NCI-H1930 (cell line): ENCODE measurements at regions not wholly inside any gene's neighbourhood (a gene's known extent, or its start where the extent isn't known, plus 50 kb on each side); places are given as distances from the start of the nearest gene placed in this dataset.
A peak's percentile ranks its signal among the peaks of the same experiment; 100 is the strongest.

Source experiments
- DNase-seq, 2 experiments: peaks; one replicate each; lab custom pipeline; 2025; lab: John Stamatoyannopoulos, UW

DNA sequence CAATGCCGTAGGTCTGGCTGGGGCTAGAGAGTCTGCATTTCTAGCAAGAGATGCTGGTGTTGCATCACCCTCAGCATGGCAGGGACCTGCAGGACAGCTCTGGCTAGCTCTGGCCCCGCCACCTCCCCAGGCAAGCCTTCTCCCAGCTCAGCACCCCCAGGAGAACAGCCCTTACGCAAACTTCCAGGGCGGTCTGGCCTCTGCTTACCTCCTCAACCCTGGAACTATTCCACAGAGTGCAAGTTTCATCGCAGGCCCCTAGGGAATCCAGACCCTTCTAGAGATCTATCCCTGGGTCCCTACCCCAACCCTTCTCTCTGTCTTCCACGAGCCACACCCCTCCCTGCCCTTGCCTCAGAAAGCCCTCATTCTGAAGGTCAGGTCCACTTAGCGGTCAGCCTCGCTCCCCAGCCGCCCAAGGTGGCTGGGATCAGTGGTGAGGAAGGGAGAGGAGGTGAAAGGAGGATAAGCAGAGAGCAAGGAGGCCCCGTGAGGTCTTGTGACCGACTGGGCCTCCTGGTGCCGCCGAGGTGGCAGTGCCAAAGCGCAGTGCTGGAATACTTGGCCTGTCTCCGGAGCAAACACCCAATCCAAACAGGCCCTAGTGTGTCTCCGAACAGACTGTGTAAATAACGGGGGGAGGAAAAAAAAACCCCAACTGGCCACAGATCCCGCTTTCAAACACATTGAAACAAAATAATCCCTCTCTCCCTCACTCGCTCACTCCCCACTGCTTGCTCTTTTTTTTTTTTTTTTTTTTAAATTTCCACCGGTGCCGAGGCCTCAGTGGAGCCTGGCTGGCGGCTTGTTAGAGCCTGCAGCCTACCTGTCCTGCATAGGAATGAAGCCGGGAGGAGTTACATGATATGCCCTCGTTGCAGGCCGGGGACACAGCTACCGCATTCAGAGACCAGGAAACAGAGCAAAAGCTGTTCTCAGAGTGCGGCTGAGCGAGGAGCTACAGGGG is 380.9 kb downstream of the SOX9 start:
- no peak for DNase-seq

DNA sequence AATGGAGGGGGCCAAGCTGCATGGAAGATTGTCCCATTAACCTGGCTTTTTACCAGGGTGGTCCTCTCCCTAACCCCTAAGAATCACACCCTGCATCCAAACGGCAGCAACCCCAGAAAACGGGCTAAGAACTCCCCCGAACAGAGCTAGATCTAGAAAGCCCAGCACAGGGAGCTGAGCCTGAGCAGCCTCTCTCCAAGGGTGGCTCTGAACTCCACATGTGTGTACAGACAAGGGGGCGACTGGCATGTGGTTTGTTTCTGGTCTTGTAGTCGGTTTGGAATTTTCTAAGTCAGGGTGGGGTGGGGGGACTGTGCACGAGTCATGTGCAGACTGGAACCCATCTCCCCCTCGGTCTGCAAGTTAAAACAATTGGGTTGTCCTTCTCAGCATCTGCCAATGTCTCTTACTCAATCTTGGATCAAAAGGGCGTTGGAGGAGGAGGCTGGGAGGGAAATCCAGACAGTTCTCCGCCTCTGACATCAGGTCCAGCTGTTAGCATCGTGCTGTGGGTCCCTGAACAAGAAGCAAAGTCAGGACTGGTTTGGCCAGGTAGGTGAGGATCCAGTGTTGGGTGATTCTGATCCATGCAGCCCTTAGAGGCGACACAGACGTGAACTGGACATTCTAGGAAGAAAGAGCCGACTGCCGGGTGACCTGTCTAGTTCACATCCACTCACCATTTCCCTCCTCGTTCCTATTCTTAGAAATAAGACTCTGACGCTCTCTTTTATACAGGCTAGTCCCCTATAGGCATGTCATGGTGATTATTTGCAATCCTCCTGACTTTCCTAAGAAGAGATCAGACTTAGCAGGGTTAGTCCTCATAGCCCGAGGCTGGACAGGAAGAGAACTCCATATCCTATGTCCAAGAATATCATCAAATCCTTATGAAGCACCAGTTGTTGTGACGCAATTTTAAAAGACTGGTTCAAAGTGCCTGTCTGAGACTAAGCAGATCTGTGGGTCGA is 381.8 kb downstream of the SOX9 start:
- DNase-seq, result no peak

DNA sequence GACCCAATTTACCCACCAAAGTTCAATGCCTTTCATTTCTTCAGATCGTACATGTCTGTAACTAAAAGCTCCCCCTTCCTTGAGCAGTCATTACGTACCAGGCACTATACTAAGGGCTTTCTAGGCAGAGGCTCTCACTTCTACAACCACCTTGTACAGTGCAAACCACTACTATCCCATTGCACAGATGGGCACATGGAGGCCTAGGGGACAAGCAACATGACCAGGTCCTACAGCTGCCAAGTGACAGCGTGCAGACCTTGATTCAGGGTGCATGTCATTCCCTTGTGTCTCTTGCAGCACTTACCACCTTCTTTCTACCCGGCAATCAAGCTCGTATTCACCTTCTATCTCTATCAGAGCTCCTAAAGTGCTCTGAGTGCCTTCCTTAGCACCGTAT is 382.7 kb downstream of the SOX9 start:
- no peak for DNase-seq

DNA sequence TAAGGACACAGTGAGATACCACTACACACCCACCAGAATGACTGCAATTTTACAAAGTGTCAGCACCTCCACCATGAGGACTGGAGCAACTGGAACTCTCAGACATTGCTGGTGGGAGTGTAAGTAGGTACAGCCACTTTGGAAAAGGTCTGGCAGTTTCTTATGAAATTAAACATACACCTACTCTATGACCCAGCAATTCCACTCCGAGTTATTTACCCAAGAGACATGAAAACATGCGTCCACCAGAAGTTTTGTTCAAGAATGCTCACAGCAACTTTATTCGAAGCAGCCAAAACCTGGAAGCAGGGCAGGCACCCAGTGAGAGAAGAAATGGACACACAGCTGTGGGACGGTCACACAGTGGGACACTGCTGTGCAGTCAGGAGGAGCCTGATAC is 384.0 kb downstream of the SOX9 start:
- no peak for DNase-seq

DNA sequence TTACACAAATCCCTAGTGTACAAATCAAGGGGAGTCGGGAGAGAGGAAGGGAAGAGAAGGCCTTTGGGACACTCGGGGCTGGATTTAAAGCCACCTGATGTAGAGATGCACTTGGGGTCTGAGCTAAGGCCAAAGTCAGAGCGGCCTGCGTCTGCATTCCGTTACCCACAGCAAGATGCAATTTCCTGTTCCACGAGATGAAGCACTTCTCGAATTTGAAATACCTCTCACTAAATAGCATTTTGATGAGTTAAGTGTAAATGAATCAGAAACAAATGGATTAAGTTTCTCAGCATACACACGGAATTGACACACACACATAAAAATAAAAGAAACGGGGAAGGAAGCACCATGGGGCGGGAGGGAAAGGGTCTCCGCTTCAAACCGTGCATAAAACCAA is 386.0 kb downstream of the SOX9 start:
- DNase-seq, result no peak

DNA sequence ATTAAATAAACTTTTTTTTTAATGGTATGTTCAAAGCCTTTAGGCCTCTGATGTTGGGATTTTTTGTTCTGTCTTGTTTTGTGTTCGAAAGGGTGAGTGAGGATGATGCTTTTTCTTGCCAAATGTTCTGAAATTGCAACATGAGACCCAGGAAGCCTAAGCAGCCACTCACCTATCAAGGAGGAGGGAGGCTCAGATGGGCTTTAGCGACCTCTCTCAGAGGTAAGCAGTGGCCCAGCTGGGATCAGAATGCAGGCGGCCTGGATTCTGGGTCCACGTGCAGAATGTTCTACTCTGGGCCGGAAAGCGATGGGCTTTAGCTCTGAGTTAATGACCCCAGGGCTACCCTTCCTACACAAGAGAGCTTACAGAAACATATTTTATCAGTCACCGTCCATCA is 386.6 kb downstream of the SOX9 start:
- no peak for DNase-seq

DNA sequence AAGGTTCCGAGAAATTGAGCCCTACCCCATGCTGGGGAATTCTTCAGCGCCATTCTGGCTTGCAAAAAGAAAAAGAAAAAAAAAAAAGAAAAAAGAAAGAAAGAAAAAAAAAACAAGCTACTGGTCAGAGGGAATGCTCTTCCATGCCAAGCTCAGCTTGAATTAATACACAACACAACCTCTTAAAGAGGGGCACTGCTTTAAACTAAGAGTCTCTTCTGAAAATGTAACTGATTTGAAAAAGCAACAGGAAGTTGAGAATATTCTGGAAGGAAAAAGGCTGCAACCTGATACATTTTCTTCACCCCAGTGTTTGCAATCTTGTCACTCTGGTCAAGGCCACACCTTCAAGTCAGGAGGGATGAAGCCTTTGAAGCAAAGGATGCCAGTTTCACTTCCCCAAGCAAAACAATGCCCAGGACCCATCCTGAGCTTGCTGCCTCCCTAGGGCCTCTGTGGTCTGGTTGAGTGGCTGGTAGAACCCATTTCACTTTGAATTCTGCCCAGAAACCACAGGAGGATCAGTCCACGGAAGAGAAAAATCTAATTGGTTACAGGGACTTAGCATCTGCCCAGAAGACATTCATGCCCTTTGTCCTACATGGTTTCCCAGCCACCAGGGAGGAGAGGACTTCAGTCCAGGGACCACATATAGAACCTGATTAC is 389.7 kb downstream of the SOX9 start:
- no peak for DNase-seq

DNA sequence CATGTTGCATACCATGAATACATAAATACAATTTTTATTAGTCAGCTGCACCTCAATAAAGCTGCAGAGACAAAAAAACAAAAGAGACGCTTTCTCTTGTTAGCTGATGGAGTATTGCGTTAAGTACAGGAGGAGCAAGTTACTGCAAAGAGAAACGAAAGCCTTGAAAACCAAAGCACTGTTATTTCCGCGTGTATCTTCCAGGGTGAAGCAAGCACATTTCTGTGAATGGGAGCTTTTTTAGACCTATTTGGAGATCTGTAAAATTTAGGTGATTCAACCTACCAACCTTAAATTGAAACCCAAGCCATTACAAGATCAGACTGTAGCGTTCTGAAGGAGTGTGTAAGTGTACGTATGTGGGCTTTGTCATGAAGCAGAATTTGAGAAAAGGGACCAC is 390.4 kb downstream of the SOX9 start:
- DNase-seq, result no peak

DNA sequence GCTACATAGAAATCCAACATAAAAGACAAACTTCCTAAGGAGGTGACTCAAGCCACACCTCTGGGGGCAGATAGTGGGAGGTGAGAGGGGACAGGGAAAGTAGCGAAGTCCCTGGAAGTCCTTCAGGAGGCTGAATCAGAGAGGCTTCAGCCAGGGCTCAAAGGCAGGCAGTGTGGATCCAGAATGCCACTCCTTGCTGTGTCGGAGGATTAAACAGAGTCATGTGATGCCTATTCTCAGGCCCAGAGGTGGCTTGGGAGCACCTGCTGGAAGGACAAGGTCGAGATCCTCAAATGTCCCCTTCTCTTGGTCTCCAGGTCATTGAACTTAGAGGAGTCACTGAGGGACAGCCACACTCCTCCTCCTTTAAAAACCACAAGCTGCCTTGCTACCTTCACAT is 391.1 kb downstream of the SOX9 start:
- DNase-seq, result no peak

DNA sequence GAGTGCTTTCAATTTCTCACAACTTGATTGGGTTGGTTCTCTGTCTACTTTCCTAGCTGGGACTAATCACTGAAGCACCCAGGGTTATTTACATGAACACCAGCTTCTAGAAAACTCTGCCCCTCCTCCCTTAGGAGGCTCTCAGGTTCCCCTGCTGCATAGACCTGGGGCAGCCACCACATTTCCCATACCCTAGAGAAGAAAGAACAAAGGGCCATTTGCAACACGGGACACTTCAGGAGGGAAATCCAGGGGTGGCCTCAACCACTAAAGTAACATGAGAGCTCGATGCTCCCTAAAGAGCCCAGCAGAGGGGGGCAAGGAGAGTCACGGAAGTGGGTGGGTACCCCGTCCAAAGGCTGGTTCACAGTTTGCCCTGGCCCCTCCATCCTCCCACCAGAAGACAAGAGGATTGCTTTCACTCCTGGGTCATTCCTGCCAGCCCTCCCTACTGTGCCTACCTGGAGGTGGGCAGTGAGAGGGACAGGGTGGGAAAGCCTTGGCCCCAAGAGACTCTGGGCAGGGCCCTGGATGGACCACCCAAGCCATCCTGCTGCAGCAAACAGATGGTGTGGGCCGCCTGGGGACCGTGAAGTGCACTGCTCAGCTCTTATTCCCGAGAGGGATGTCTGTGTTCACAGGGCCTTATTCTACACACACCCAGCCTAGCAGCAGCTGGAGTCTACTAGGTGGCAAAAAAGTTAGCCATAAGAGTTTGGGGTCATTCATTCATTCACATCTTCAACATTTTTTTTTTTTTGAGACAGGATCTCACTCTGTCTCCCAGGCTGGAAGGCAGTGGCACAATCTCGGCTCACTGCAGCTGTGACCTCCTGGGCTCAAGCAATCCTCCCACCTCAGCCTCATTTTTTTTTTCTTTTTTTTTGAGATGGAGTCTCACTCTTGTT is 392.1 kb downstream of the SOX9 start:
- no peak for DNase-seq

DNA sequence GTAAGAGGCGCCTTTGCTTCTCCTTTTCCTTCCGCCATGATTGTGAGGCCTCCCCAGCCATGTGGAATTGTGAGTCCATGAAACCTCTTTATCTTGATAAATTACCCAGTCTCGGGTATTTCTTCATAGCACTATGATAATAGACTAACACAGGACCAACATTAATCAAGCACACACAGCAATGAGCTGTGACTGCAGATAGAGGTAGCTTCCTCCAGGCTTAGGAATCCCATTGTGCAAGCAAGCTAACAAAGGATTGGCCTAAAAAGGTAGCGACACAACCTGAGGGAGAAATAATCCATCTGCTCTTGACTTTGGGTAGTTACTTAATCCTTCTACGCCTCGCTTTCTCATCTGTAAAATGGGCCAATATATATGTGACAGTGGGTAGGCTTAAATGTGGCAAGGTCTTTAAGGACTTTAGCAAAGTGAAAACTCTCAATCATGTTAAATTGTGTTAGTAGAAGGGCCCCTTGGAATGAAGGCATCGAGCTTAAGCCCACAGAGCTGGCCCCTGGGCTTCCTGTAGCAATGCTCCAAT is 393.6 kb downstream of the SOX9 start:
- DNase-seq, result no peak

DNA sequence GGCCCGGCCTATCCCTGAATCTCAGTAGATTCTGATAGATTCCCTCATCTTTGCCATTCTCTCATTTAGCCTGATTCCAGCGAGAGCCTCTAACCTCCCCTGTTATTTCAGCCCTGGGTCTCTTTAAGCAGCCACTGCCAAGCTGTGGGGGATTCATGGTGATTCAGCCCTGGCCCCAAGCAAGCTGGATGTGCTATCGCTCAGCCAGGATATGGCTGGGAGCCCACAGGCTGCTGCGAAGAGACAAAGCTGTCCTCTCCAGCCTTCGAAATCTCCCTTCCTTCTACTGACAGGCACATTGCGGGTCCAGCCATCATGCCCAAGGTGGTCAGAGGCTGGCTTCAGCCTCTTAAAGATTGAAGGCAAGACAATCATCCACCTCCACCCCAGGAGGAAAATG is 394.1 kb downstream of the SOX9 start:
- DNase-seq, result no peak

DNA sequence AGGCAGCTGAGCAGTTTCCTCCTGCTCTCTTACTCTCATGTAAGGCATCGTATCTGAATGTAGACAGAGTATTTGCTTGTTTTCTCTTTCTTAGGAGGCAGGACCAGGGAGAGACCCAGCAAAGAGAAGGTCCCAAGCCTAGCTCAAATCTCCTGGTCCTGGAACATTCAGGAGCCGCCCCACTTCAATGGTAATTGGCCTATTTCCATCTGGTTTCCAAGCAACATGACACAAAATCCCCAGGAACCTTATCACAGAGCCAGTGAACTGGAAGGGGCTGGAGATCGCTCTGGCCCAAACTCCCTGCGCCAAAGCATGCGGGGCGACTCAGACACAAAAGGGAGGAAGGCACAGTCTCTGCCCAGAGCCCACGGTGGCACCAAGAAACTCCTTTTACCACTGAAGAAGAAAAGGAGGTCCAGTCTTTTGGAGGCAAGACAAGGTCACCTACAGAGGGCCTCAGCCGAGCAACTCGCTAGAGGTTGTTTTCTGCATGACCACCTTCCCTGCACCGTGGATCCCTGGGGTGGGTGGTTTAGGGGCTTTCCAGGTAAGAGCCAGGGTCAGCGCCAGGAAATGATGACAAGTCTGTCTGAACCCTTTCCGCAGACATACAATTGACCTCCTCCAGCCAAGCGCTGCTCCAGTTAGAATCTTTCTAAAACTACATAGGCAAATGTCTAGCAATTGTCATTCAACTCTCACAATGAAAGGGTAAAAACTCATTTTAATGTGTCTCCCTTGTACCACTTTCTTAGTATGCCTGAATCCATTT is 394.7 kb downstream of the SOX9 start:
- no peak for DNase-seq

DNA sequence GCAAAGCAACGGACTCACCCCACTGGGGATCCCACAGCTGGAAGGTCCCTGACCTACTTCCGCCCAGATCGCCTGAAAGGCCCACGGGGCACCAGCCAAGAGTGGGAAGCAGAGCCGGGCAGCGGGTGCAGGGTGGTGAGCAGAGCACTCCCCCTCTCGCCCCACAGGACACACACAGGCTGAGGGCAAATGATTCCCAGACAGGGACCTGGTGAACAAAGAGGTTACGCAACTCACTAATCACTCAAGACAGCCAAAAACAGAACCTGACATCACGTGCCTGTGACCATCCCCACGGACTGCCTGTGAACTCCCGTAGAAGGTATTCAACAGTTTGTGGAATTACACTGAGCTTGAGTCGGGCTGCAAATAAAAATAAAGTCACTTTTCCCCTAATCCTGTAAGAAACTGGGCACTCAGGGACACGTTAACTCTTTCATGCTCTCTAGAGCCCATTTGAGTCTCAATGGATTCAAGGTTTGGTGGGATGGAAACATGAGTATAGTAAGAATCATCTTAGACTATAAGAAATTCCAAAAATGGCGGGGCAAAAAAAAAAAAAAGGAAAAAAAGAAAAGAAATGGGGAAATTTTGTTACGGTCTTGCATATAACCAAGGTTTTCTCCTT is 396.1 kb downstream of the SOX9 start:
- DNase-seq, result no peak

DNA sequence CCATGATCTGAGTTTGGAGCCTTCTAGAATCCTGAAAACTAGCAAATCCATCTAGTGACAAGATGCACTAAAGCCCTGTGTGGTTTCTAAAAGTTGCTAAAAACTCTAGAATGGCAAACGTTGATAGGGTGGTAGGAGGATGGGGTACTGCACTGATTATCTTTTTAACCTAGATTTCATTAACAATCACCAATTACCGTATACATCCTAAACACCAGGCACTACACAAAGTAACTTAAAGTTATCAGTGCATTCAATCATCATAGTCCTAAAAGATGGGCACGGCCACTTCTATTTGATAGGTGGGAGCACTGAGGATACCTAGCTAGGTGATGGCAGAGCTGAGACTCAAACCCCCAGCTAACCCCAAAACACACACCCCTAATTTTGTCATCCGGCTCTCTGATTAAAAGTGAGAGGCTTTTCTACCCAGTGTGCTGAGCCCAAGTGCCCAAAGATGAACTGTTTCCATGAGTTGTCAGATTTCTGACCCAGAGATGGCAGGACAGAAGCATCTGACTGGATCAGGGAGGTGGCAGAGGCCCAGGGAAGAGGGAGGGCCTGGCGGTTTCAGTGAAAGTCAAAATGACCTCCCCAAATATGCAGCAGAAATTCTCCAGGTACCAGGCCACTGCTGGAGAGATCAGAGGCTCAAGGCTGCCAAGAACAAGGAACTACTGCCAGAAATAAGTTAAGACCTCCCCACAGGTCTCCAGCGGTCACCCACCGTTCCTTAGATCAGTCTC is 396.8 kb downstream of the SOX9 start:
- no peak for DNase-seq

DNA sequence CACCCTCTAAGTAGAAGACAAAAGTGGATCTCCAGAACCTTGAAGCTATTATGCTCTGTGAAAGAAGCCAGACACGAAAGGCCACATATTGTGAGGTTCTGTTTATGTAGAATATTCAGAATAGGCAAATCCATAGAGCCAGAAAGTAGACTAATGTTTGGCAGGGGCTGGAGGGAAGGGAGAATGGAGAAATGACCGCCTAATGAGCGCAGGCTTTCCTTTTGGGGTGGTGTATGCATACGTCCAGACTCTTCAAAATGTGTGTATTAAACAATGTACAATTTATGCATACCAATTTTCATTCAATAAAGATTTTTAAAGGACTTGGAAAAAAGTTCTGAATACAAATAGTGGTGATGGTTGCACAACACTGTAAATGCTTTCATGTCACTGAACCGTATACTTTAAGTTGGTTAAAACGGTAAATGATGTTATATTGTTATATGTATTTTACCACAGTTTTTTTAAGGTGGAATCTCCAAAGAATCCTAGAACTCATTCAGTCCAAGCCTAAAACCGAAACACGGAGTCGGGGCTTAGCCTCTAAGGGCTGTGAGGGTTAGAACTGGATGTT is 397.4 kb downstream of the SOX9 start:
- DNase-seq, result no peak

DNA sequence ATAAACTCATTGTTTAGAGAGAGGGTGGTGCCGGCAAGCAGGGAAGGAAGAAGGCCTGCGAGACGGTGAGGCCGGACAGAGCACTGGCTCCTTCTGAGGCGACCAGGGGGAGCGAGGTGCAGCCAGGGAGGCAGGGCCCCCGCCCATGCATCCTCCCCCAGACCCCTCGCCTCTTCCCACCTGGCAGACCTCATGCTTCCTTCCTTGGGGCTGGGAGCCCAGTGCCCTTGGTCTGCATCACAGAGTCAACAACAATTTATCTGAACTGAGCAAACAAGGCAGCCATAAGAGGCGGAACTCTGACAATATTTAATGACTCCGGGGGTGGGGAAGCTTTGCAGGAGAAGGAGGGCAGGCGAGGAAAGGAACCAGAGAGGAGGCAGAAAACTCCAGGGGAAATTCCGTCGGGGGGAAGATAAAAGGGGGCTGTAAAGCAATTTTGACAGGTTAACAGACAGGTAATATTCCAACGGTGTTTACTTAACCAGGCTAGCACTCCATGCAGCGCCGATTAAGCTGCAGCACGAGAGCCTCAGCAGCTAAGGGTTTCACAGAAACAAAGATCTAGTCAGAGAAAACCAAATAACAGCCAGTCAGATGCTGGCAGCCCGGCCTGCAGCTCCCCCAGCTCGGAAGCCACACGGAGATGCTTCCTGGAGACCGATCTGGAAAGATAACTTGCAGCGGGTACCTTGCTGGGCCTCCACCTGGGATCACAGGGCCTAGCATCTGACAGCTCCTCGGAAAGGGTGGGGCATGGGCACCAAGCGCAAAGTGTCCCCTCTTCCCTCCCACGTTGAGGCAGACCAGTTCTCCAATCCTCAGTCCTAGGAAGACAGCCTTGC is 398.2 kb downstream of the SOX9 start:
- peak; percentile 24 to 31 for DNase-seq

DNA sequence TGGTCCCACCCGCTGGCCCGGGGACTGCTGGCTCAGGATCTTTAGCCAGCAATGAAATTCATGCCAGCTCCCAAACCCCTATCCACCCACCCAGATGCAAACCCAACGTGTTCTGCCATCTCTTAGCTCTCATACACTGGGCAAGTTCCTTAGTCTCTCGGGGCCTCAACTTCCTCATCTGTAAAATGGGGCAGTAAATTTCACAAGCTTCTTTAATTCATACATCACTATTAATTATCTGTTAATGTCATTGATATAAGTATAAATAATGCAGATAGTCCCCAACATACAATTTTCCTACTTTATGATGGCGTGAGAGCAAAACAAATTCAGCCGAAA is 398.7 kb downstream of the SOX9 start:
- DNase-seq, result no peak
